ENCODE measurements at regions not wholly inside any gene's neighbourhood (a gene's known extent, or its start where the extent isn't known, plus 50 kb on each side); places are given as distances from the start of the nearest gene placed in this dataset.

- TF ChIP-seq, protein P1, sequence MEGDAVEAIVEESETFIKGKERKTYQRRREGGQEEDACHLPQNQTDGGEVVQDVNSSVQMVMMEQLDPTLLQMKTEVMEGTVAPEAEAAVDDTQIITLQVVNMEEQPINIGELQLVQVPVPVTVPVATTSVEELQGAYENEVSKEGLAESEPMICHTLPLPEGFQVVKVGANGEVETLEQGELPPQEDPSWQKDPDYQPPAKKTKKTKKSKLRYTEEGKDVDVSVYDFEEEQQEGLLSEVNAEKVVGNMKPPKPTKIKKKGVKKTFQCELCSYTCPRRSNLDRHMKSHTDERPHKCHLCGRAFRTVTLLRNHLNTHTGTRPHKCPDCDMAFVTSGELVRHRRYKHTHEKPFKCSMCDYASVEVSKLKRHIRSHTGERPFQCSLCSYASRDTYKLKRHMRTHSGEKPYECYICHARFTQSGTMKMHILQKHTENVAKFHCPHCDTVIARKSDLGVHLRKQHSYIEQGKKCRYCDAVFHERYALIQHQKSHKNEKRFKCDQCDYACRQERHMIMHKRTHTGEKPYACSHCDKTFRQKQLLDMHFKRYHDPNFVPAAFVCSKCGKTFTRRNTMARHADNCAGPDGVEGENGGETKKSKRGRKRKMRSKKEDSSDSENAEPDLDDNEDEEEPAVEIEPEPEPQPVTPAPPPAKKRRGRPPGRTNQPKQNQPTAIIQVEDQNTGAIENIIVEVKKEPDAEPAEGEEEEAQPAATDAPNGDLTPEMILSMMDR (IDR thresholded peaks at IDR 0.05) = no peak
- no peak for TF ChIP-seq POLR2A (IDR thresholded peaks at IDR 0.05)
Measured at GRCh38 chr6:41457303-41457670, 88.9 kb upstream of the FOXP4 start.

All from esophagus squamous epithelium (tissue), 4 donors.